ENCODE measurements at regions not wholly inside any gene's neighbourhood (a gene's known extent, or its start where the extent isn't known, plus 50 kb on each side); places are given as distances from the start of the nearest gene placed in this dataset.
"Not testable (repeated sequence)": the region's sequence is repeated elsewhere in the genome, so short reads cannot be mapped to it uniquely, and the experiment has no call there.

DNA sequence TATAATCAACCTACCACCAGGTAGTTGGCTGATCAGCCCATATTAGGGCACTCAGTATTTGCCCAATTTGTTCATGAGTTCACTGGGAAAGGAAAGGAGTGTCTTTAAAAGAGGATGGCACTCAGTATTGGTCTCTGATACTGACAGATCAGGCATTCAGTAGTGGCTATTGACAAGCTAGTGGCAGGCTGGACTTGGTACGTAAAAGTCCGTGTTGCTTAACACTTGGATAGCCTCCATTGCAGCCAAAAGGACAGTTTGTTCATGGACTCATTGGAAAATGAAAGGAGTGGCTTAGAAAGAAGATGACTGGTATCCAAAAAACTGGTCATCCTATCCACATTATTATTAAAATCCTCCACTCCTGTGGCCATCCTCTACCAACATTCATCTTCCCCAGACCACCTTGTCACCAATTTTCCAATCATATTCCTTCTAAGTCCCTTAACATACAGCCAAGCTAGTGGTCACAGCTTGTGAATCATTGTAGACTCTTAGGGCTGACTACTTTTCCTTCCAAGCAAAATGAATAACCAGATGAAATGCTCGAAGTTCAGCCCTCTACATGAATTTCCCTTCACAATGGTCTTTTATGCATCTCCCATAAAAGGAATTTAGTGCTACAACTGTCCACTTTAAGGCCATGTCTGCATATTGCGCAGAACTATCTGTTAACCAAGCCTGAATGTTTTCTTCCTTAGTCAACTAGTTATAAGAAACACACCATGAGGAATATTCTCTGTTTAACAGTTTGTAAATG, 78.6 kb upstream of the MAGI2 start:
- no peak for DNase-seq

DNA sequence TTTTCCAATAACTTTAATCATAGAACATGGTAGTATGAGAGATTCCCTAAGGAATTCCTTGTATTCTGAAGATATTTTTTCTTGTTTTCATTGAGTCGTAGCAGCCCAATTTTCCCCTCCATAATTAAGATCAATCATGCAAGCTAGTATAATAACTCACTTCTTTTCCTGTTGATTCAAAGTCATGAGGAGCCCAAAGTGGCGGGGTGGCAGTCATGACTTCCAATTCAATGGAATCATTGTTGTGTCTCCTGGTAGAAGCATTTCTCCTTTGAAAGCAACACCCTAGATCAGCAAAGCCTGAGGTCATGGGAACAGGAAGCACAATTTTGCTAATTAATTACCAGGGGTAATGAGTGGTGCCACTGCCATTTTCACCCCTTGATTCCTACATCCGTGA, 77.6 kb upstream of the MAGI2 start:
- DNase-seq: no peak

DNA sequence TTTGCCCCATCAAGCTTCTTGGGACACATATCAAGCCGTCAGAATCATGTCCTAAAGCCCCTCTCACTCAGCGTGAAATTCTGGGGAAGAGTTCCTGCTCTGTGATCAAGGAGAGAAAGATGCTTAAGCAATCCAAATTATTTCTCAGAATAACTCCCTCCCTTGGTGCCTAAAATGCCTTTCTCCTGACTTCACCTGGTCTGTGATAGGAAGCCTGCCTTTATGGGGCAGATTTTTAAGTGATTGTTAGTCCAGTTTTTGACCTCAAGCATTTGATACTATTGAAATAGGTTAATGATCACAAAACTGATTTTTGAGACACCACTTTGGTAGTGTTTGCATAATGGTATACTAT, 76.4 kb upstream of the MAGI2 start:
- DNase-seq: no peak

GRCh38 chr7:79529214-79529880, 75.9 kb upstream of the MAGI2 start:
- DNase-seq: no peak

DNA sequence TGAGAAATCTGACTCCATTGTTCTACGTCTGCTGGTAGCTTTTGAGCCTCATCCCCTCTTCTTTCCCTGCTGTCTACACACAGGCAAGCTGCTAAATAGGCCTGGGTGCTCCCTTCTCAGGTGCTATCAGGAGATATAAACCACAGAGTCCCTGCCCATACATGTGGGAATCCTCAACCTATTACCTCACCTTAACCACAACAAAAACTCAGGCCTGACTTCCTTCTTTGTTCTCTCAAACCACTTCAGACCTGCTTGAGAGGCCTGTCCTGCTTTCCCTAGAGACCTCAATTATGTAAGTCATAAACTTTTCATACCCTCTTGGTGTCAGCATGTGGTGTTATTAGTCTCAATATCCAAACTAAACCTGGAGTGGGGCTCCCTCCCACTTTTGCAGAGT, 75.0 kb upstream of the MAGI2 start:
- no peak for DNase-seq

DNA sequence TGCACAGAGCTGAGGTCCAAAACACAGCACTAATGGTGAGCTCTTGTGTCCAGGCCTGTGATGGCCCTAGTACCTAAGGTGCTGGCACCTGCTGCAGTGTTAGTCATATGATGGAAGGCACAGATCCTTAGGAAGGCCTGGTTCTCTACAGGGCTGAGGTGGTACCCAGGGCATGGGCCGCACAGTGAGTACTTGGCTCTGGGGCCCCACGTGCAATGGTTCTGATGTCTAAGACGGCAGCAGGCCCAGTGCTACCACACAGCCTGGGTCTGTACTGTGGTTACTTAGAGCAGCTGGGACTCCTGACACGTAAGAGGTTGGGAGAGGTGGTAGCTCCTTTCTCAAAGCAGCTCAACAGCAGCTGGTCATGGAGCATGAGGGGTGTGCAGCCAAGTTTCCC, 70.6 kb upstream of the MAGI2 start:
- no peak for DNase-seq

DNA sequence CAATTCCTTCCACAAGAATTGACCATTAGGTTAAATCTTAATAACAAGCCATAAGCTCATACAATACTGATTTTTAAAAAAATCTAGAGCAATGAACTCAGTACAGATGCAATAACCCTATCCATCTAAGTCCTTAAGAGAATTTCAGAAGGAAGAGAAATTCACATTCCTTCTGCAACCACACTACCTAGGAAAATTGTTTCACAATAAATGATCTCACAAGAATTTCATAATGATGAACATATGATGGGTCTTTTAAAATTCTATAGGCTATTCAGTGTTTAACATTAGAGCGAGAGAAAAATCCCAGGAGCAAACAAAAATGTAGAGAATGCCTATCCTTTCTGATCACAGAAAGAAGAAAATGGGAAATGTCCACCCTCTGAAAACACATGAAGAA, 70.0 kb upstream of the MAGI2 start:
- no peak for DNase-seq

- no peak for DNase-seq
These were observed 67.1 kb upstream of the MAGI2 start for GRCh38 chr7:79520543-79520942.

- no peak for DNase-seq
These were observed 61.9 kb upstream of the MAGI2 start for GRCh38 chr7:79515358-79515757.

DNA sequence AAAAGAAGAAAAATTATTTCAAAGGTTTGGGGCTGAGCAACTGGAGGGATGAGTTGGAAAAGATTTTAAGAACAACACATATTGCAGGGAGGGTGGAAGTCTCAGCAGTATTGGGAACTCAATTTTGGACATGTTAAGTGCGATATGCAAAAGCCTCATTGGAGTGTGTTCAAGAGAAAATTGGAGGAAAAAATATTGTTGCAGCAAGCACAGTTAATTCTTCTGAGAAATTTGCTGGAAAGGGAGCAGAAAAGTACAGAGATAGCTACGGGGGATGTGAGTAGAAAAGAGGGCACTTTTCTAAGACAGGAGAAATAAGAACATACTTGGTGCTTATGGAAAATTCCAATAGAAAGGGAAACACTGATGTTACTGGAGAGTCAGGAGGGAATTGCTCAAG, 59.8 kb upstream of the MAGI2 start:
- no peak for DNase-seq

- DNase-seq: no peak
These were observed 58.8 kb upstream of the MAGI2 start for GRCh38 chr7:79512261-79512660.

DNA sequence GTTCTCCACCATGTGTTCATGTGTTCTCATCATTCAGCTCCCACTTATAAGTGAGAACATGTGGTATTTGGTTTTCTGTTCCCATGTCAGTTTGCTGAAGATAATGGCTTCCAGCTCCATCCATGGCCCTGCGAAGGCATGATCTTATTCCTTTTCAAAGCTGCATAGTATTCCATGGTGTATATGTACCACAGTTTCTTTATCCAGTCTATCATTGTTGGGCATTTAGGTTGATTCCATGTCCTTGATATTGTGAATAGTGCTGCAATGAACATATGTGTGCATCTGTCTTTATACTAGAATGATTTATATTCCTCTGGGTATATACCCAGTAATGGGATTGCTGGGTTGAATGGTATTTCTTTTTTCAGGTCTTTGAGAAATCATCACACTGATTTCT, 57.6 kb upstream of the MAGI2 start:
- not testable (repeated sequence) for DNase-seq

DNA sequence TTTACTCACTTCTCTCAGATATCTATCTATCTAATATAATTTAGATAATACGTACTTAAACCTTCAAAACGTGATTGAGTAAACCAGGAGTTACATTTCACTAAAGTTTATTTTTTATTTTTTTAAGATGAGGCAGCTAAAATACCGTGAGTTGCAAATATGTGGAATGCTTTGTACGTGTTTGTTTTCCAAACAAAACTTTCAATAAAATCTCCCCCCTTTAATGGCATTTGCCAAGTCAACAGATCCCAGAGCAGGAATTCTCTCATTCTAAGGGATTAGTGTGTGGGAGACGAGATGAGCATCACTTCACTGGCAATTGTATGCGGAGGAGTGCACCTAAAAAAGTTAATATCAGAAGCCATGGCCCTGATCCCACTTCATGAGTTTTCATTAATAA, 53.7 kb upstream of the MAGI2 start:
- DNase-seq: no peak

GRCh38 chr7:79506481-79506880, 53.0 kb upstream of the MAGI2 start:
- DNase-seq: no peak

- no peak for DNase-seq
These were observed 51.3 kb upstream of the MAGI2 start for GRCh38 chr7:79504607-79505389.

Data from CD4-positive, alpha-beta T cell treated with Interleukin-4 for 1 hour (primary cell).